Endodermal cell (in vitro differentiated cells): ENCODE measurements at regions not wholly inside any gene's neighbourhood (a gene's known extent, or its start where the extent isn't known, plus 50 kb on each side); places are given as distances from the start of the nearest gene placed in this dataset.
"Not testable (repeated sequence)": the region's sequence is repeated elsewhere in the genome, so short reads cannot be mapped to it uniquely, and the experiment has no call there.

Experiments
- DNase-seq: peaks from one replicate; pipeline ENCODE4 v3.0.0-alpha.2; 2017
- H3K27ac ChIP-seq: 2 replicates; pipeline ENCODE4 v1.5.1; 2013; ENCODE audit warnings: mild to moderate bottlenecking, low read depth, low read length, moderate library complexity
- H3K27me3 ChIP-seq: 2 replicates; pipeline ENCODE4 v1.6.1; 2013; ENCODE audit warnings: mild to moderate bottlenecking, low read length, moderate library complexity; ENCODE audit not compliant: insufficient read depth, control insufficient read depth, poor library complexity, severe bottlenecking
- H3K36me3 ChIP-seq: 2 replicates; pipeline ENCODE4 v1.7.0; 2013; ENCODE audit warnings: mild to moderate bottlenecking, low read length, moderate library complexity; ENCODE audit not compliant: control insufficient read depth, insufficient read depth
- H3K4me1 ChIP-seq: one replicate; pipeline ENCODE4 v1.7.0; 2013; ENCODE audit warnings: low read length; ENCODE audit not compliant: control insufficient read depth, insufficient read depth
- H3K4me3 ChIP-seq: 2 replicates; pipeline ENCODE4 v1.5.1; 2013; ENCODE audit warnings: mild to moderate bottlenecking, low read length, moderate library complexity
- H3K9ac ChIP-seq: 2 replicates; pipeline ENCODE4 v1.6.1; 2013; ENCODE audit warnings: mild to moderate bottlenecking, low read length, moderate library complexity; ENCODE audit not compliant: poor library complexity, severe bottlenecking; ENCODE audit errors: extremely low read depth
- H3K9me3 ChIP-seq: 2 replicates; pipeline ENCODE4 v1.6.1; 2013; ENCODE audit warnings: mild to moderate bottlenecking, low read length, moderate library complexity; ENCODE audit not compliant: control insufficient read depth
- H3K27ac Mint-ChIP-seq: 2 replicates; pipeline ENCODE4 v1.8.0; 2020; ENCODE audit warnings: mixed read lengths
- H3K27me3 Mint-ChIP-seq: 2 replicates; pipeline ENCODE4 v1.8.0; 2021; ENCODE audit warnings: mild to moderate bottlenecking, mixed read lengths; ENCODE audit not compliant: insufficient read depth
- H3K36me3 Mint-ChIP-seq: 2 replicates; pipeline ENCODE4 v1.8.0; 2020; ENCODE audit warnings: low read depth, mixed read lengths
- H3K4me1 Mint-ChIP-seq: 2 replicates; pipeline ENCODE4 v1.8.0; 2020; ENCODE audit warnings: mixed read lengths
- H3K4me3 Mint-ChIP-seq: 2 replicates; pipeline ENCODE4 v1.8.0; 2020; ENCODE audit warnings: mild to moderate bottlenecking, moderate library complexity, mixed read lengths
- H3K9me3 Mint-ChIP-seq: 2 replicates; pipeline ENCODE4 v1.8.0; 2020; ENCODE audit warnings: mild to moderate bottlenecking, mixed read lengths
- WGBS, 2 experiments: methylation state at CpG; one replicate each; pipeline versions ENCODE4 v1.1.5 to v1.1.7; 2013; ENCODE audit warnings: missing lambda C conversion rate in 2 of 2, mixed read lengths in 1 of 2; ENCODE audit not compliant: insufficient coverage in 1 of 2, insufficient read length in 1 of 2; 5-methylcytosine and 5-hydroxymethylcytosine counted together
- TF ChIP-seq, protein P1 (sequence below): fragments of 200-600 bp; sonication (generic); conservative IDR thresholded peaks from 2 replicates; pipeline ENCODE4 v1.5.0; 2021; ENCODE audit warnings: antibody characterized with exemption, mild to moderate bottlenecking

DNA sequence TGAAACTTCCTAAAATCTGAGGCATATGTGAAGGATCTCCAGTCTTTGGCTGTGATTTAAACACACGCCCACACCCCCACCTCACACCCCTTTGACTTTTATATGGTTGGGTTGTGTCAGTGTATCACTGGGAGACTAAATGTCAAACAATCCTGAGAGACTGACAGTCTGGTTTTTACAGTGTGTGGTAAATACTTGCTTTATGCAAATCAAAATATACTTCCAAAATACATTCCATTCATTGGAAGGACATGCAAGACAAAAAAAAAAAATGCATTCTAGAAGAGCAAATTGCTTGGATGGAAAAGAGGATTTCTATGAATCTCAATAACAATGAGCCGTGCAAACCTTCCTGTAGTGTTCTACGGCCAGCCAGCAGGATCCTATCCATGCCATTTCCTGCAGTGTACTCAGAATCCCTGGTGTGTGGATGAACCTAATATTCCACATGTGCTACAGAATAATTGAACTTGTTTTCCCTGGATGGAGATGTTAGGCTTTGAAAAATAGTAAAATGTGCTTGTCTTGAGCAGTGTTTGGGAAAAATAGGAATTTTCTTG lies 602.1 kb upstream of the GOT2 start:
- H3K9me3 Mint-ChIP-seq: peaks cover 2% of the 10 kb centered on the region
- H3K27me3 Mint-ChIP-seq: peaks cover 79% of the 10 kb centered on the region
- no peak overlapping the region for H3K27ac Mint-ChIP-seq
- TF ChIP-seq, protein P1, sequence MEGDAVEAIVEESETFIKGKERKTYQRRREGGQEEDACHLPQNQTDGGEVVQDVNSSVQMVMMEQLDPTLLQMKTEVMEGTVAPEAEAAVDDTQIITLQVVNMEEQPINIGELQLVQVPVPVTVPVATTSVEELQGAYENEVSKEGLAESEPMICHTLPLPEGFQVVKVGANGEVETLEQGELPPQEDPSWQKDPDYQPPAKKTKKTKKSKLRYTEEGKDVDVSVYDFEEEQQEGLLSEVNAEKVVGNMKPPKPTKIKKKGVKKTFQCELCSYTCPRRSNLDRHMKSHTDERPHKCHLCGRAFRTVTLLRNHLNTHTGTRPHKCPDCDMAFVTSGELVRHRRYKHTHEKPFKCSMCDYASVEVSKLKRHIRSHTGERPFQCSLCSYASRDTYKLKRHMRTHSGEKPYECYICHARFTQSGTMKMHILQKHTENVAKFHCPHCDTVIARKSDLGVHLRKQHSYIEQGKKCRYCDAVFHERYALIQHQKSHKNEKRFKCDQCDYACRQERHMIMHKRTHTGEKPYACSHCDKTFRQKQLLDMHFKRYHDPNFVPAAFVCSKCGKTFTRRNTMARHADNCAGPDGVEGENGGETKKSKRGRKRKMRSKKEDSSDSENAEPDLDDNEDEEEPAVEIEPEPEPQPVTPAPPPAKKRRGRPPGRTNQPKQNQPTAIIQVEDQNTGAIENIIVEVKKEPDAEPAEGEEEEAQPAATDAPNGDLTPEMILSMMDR: no peak
- Histone ChIP-seq H3K9ac (no peak overlapping the region), H3K27ac (no peak overlapping the region), H3K4me1 (no peaks in the 10 kb centered on the region), H3K36me3 (no peaks in the 10 kb centered on the region), H3K9me3 (no peaks in the 10 kb centered on the region), H3K27me3 (peaks cover 7% of the 10 kb centered on the region), H3K4me3 (no peak overlapping the region)
- WGBS, 2 experiments: 73 to 86% methylated on average over 2 of the region's 3 CpGs
- H3K4me1 Mint-ChIP-seq: peaks cover 10% of the 10 kb centered on the region
- DNase-seq: no peak
- no peaks in the 10 kb centered on the region for H3K36me3 Mint-ChIP-seq
- no peak overlapping the region for H3K4me3 Mint-ChIP-seq

DNA sequence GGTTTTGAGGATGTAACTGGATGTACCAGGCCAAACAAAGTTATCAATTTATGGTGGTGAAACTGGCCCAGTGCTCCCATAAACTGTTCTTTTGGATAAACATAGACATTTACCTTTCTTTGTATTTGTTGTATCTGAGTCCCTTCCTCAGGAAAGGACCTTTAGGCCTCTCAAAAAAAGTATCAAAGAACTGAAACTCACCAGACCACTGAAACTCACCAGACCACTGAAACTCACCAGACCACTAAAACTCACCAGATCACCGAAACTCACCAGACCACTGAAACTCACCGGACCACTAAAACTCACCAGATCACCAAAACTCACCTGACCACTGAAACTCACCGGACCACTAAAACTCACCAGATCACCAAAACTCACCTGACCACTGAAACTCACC lies 597.6 kb upstream of the GOT2 start:
- not testable (repeated sequence) for H3K9me3 Mint-ChIP-seq, H3K36me3 ChIP-seq, H3K4me3 ChIP-seq, DNase-seq, H3K27ac Mint-ChIP-seq, H3K27ac ChIP-seq, H3K9ac ChIP-seq, H3K36me3 Mint-ChIP-seq, H3K4me1 ChIP-seq, H3K4me3 Mint-ChIP-seq, H3K9me3 ChIP-seq, H3K27me3 ChIP-seq
- Mint-ChIP-seq H3K27me3 (peaks cover 39% of the 10 kb centered on the region), H3K4me1 (peaks cover 16% of the 10 kb centered on the region)
- 96 to 100% methylated on average over 1 to 3 of the region's 3 CpGs for whole genome bisulfite sequencing, 2 experiments

DNA sequence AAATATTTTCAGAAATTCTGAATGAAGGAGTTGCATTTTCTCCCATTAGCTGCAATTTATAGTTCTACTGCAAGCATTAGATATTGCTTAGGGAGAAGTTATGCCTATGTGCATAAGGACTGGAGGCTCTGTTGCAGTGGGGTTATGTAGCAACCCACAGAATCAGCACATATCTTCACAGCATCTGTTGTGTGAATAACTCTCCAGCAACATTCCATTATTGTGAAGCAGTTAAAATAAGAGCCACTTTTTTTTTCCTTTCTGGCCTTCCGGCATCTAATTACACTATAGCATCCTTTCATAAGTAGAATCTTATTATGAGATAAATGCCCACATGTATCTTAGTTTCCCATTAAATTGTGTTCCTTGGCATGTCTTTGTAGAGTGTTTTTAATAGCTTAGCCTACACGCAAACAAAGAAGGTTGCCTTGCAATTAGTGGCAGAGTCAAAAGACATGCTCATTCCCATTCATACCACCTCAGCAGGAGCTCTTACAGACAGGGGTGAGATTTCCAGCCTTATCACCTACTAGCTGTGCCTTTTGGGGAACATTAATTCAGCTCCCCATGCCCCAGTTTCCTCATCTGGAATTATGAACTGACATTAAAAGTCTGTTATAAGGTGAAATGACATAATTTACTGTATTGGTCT lies 596.0 kb upstream of the GOT2 start:
- no peak overlapping the region for H3K9ac ChIP-seq
- H3K4me1 ChIP-seq: peaks cover 7% of the 10 kb centered on the region
- Mint-ChIP-seq H3K4me1 (peaks cover 16% of the 10 kb centered on the region), H3K27ac (no peak overlapping the region), H3K9me3 (peaks cover 3% of the 10 kb centered on the region), H3K27me3 (peaks cover 24% of the 10 kb centered on the region), H3K36me3 (no peaks in the 10 kb centered on the region), H3K4me3 (no peak overlapping the region)
- H3K27ac ChIP-seq: no peak overlapping the region
- H3K9me3 ChIP-seq: no peaks in the 10 kb centered on the region
- 79% methylated on average over 2 of the region's 2 CpGs; no CpG with 5 or more reads in 1 of the 2 experiments for WGBS, 2 experiments
- no peaks in the 10 kb centered on the region for H3K36me3 ChIP-seq
- TF ChIP-seq, protein P1: no peak
- no peak overlapping the region for H3K4me3 ChIP-seq
- H3K27me3 ChIP-seq: peaks cover 7% of the 10 kb centered on the region
- no peak for DNase-seq
